GM23338 (cell line): ENCODE measurements at regions not wholly inside any gene's neighbourhood (a gene's known extent, or its start where the extent isn't known, plus 50 kb on each side); places are given as distances from the start of the nearest gene placed in this dataset.

Experiments
- ATAC-seq: fragments of 200-7000 bp; cut with Tn5 transposase; 3 replicates; pipeline ENCODE4 v1.9.1; 2020
- DNase-seq: peaks from one replicate; pipeline ENCODE4 v3.0.0-alpha.2; 2015; ENCODE audit warnings: low spot score
- H2AFZ ChIP-seq: fragments of 200-600 bp; sonication (generic); 2 replicates; pipeline ENCODE4 v1.8.0; 2016; ENCODE audit warnings: antibody characterized with exemption, mild to moderate bottlenecking, moderate library complexity
- H3F3A ChIP-seq: fragments of 200-600 bp; sonication (generic); replicated peaks from 2 replicates; pipeline ENCODE4 v1.8.0; 2017; ENCODE audit warnings: antibody characterized with exemption, mixed run types, low read depth
- H3K27ac ChIP-seq: fragments of 200-600 bp; sonication (generic); 2 replicates; pipeline ENCODE4 v1.6.1; 2016; ENCODE audit warnings: low read depth
- H3K27me3 ChIP-seq: fragments of 200-600 bp; sonication (generic); 2 replicates; pipeline ENCODE4 v1.8.0; 2016; ENCODE audit warnings: mild to moderate bottlenecking, mixed run types, moderate library complexity; ENCODE audit not compliant: insufficient read depth
- H3K36me3 ChIP-seq: fragments of 200-600 bp; sonication (generic); 2 replicates; pipeline ENCODE4 v1.8.0; 2016; ENCODE audit warnings: mild to moderate bottlenecking; ENCODE audit not compliant: insufficient read depth
- H3K4me1 ChIP-seq: fragments of 200-600 bp; sonication (generic); 2 replicates; pipeline ENCODE4 v1.8.0; 2016; ENCODE audit warnings: mild to moderate bottlenecking, moderate library complexity; ENCODE audit not compliant: insufficient read depth
- H3K4me2 ChIP-seq: fragments of 200-600 bp; sonication (generic); 2 replicates; pipeline ENCODE4 v1.7.1; 2017; ENCODE audit warnings: mixed run types
- H3K4me3 ChIP-seq: fragments of 200-600 bp; sonication (generic); 2 replicates; pipeline ENCODE4 v1.6.1; 2016; ENCODE audit warnings: mixed run types
- H3K79me2 ChIP-seq: fragments of 200-600 bp; sonication (generic); replicated peaks from 2 replicates; pipeline ENCODE4 v1.8.0; 2017; ENCODE audit warnings: mild to moderate bottlenecking; ENCODE audit not compliant: insufficient read depth
- H3K9me2 ChIP-seq: fragments of 200-600 bp; sonication (generic); 2 replicates; pipeline ENCODE4 v1.8.0; 2017; ENCODE audit not compliant: insufficient read depth
- H4K20me1 ChIP-seq: fragments of 200-600 bp; sonication (generic); replicated peaks from 2 replicates; pipeline ENCODE4 v1.8.0; 2017; ENCODE audit warnings: mild to moderate bottlenecking; ENCODE audit not compliant: insufficient read depth
- H3K27ac Mint-ChIP-seq: 2 replicates; pipeline ENCODE4 v1.8.0; 2020; ENCODE audit warnings: inconsistent platforms, mild to moderate bottlenecking, moderate library complexity, mixed read lengths
- H3K27me3 Mint-ChIP-seq: 3 replicates; pipeline ENCODE4 v1.8.0; 2022; ENCODE audit warnings: low read depth, mild to moderate bottlenecking, moderate library complexity, mixed read lengths, inconsistent platforms; ENCODE audit not compliant: insufficient read depth, poor library complexity
- H3K36me3 Mint-ChIP-seq: 3 replicates; pipeline ENCODE4 v1.8.0; 2021; ENCODE audit warnings: low read depth, mild to moderate bottlenecking, inconsistent platforms, moderate library complexity, mixed read lengths
- H3K4me1 Mint-ChIP-seq: 3 replicates; pipeline ENCODE4 v1.8.0; 2020; ENCODE audit warnings: mild to moderate bottlenecking, inconsistent platforms, mixed read lengths
- H3K4me3 Mint-ChIP-seq: 3 replicates; pipeline ENCODE4 v1.8.0; 2021; ENCODE audit warnings: moderate library complexity, mild to moderate bottlenecking, inconsistent platforms, mixed read lengths
- H3K9me3 Mint-ChIP-seq: 3 replicates; pipeline ENCODE4 v1.8.0; 2020; ENCODE audit warnings: moderate library complexity, mild to moderate bottlenecking, inconsistent platforms, mixed read lengths
- EZH2 ChIP-seq: fragments of 200-600 bp; sonication (generic); IDR thresholded peaks from one replicate; pipeline ENCODE4 v1.8.0; 2017; ENCODE audit warnings: antibody characterized with exemption, mild to moderate bottlenecking, low read depth; ENCODE audit not compliant: unreplicated experiment
- NANOG ChIP-seq: IDR thresholded peaks from 2 replicates; pipeline ENCODE4 v1.6.1; 2016; ENCODE audit warnings: antibody characterized with exemption, borderline replicate concordance
- STAT1 ChIP-seq: IDR thresholded peaks from one replicate; pipeline ENCODE4 v1.6.1; 2016; ENCODE audit warnings: antibody characterized with exemption; ENCODE audit not compliant: unreplicated experiment
- ZNF331 ChIP-seq: fragments of 250-450 bp; sonication (Bioruptor Pico); IDR thresholded peaks from 2 replicates; pipeline ENCODE4 v1.5.0; 2020; ENCODE audit warnings: low read depth, mild to moderate bottlenecking, moderate library complexity
- TF ChIP-seq, protein P1 (sequence below): IDR thresholded peaks from one replicate; pipeline ENCODE4 v1.6.1; 2018; ENCODE audit warnings: antibody characterized with exemption; ENCODE audit not compliant: unreplicated experiment
- TF ChIP-seq, protein P2 (sequence below): IDR thresholded peaks from 2 replicates; pipeline ENCODE4 v1.6.1; 2016; ENCODE audit warnings: antibody characterized with exemption

DNA sequence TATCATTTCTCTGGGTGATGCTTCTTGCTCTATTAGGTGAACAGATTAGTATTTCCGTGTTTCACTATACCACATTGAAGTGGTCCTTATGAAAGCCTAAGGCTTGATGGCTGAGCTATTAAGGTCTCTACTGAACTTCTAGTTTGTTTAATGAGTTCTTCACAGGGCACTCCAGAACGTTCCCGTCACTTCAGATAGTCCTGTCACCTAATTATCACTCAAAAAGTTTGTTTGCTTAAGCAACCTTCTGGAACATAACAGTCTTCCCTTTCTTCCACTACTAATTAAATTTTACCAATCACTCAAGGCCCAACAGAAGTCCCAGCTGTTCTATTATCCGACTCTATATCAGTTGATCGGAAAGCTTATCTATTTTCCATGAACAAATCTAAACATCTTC is 104.6 kb upstream of the ZC3H11B start:
- Histone ChIP-seq H3F3A (no peaks in the 10 kb centered on the region), H4K20me1 (no peaks in the 10 kb centered on the region), H3K27ac (no peak overlapping the region), H3K79me2 (no peaks in the 10 kb centered on the region), H3K4me1 (peaks cover 2% of the 10 kb centered on the region; the same call in 1 of the 2 replicates), H3K9me2 (no peaks in the 10 kb centered on the region), H2AFZ (no peak overlapping the region), H3K27me3 (no peaks in the 10 kb centered on the region), H3K4me3 (no peak overlapping the region), H3K36me3 (no peaks in the 10 kb centered on the region), H3K4me2 (no peak overlapping the region)
- ATAC-seq (no peak), DNase-seq (no peak)
- H3K36me3 Mint-ChIP-seq = no peaks in the 10 kb centered on the region
- H3K9me3 Mint-ChIP-seq = no peaks in the 10 kb centered on the region
- H3K4me3 Mint-ChIP-seq = no peak overlapping the region
- TF ChIP-seq, protein P1, sequence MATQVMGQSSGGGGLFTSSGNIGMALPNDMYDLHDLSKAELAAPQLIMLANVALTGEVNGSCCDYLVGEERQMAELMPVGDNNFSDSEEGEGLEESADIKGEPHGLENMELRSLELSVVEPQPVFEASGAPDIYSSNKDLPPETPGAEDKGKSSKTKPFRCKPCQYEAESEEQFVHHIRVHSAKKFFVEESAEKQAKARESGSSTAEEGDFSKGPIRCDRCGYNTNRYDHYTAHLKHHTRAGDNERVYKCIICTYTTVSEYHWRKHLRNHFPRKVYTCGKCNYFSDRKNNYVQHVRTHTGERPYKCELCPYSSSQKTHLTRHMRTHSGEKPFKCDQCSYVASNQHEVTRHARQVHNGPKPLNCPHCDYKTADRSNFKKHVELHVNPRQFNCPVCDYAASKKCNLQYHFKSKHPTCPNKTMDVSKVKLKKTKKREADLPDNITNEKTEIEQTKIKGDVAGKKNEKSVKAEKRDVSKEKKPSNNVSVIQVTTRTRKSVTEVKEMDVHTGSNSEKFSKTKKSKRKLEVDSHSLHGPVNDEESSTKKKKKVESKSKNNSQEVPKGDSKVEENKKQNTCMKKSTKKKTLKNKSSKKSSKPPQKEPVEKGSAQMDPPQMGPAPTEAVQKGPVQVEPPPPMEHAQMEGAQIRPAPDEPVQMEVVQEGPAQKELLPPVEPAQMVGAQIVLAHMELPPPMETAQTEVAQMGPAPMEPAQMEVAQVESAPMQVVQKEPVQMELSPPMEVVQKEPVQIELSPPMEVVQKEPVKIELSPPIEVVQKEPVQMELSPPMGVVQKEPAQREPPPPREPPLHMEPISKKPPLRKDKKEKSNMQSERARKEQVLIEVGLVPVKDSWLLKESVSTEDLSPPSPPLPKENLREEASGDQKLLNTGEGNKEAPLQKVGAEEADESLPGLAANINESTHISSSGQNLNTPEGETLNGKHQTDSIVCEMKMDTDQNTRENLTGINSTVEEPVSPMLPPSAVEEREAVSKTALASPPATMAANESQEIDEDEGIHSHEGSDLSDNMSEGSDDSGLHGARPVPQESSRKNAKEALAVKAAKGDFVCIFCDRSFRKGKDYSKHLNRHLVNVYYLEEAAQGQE = no peak
- TF ChIP-seq STAT1 (no peak), ZNF331 (CRISPR knock-in tag) (no peak)
- TF ChIP-seq, protein P2, sequence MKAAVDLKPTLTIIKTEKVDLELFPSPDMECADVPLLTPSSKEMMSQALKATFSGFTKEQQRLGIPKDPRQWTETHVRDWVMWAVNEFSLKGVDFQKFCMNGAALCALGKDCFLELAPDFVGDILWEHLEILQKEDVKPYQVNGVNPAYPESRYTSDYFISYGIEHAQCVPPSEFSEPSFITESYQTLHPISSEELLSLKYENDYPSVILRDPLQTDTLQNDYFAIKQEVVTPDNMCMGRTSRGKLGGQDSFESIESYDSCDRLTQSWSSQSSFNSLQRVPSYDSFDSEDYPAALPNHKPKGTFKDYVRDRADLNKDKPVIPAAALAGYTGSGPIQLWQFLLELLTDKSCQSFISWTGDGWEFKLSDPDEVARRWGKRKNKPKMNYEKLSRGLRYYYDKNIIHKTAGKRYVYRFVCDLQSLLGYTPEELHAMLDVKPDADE = no peak
- peaks cover 3% of the 10 kb centered on the region; the same call in 1 of the 3 replicates for H3K4me1 Mint-ChIP-seq
- no peak overlapping the region for H3K27ac Mint-ChIP-seq
- H3K27me3 Mint-ChIP-seq = no peaks in the 10 kb centered on the region

DNA sequence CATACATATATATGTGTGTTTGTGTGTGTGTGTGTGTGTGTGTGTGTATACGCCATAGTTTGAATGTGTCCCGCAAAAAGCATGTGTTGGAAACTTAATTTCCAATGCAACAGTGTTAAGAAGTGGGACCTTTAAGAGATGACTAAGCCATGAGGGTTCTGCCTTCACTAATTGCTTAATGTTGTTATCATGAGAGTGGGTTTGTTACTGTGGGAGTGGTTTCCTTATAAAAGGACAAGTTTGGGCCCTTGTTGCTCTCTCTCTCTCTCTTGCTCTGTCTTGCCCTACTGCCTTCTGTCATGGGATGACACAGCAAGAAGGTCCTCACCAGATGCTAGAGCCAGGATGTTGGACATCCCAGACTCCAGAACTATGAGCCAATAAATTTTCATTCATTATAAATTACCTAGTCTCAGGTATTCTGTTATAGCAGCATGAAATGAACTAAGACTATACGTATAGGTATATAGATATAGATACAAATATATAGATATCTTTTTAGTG is 103.8 kb upstream of the ZC3H11B start:
- Mint-ChIP-seq H3K27ac (no peak overlapping the region), H3K4me1 (peaks cover 3% of the 10 kb centered on the region; the same call in 1 of the 3 replicates), H3K36me3 (no peaks in the 10 kb centered on the region), H3K9me3 (no peaks in the 10 kb centered on the region), H3K4me3 (no peak overlapping the region), H3K27me3 (no peaks in the 10 kb centered on the region)
- Histone ChIP-seq H3K79me2 (no peaks in the 10 kb centered on the region), H3K4me3 (no peak overlapping the region), H3F3A (no peaks in the 10 kb centered on the region), H2AFZ (no peak overlapping the region), H3K9me2 (no peaks in the 10 kb centered on the region; the same call in 1 of the 2 replicates), H4K20me1 (no peaks in the 10 kb centered on the region), H3K27me3 (no peaks in the 10 kb centered on the region), H3K27ac (no peak overlapping the region), H3K36me3 (no peaks in the 10 kb centered on the region), H3K4me1 (peaks cover 6% of the 10 kb centered on the region; the same call in 1 of the 2 replicates), H3K4me2 (no peak overlapping the region)
- DNase-seq = no peak
- ATAC-seq = no peak
- TF ChIP-seq STAT1 (no peak), NANOG (no peak), EZH2 (no peak)
